NB4 (cell line): ENCODE measurements at regions not wholly inside any gene's neighbourhood (a gene's known extent, or its start where the extent isn't known, plus 50 kb on each side); places are given as distances from the start of the nearest gene placed in this dataset.

Experiments used
- DNase-seq: peaks from one replicate; pipeline ENCODE4 v3.0.0; 2010; ENCODE audit warnings: low read depth
- H3K4me3 ChIP-seq: one replicate; pipeline ENCODE4 v1.5.1; 2011; ENCODE audit warnings: mild to moderate bottlenecking, low read depth, low read length, moderate library complexity
- MYC ChIP-seq: IDR thresholded peaks from 2 replicates; pipeline ENCODE4 v1.6.1; 2011; ENCODE audit warnings: low read depth, low read length
- POLR2A ChIP-seq: IDR thresholded peaks from 2 replicates; pipeline ENCODE4 v1.6.1; 2011; ENCODE audit warnings: mild to moderate bottlenecking; ENCODE audit not compliant: insufficient read length; ENCODE audit errors: extremely low read depth
- TF ChIP-seq, protein P1 (sequence below): IDR thresholded peaks from one replicate; pipeline ENCODE4 v1.5.1; 2012; ENCODE audit warnings: low read depth, low read length
- TF ChIP-seq, protein P2 (sequence below): IDR thresholded peaks from 2 replicates; pipeline ENCODE4 v1.6.1; 2011; ENCODE audit warnings: low read depth, low read length

DNA sequence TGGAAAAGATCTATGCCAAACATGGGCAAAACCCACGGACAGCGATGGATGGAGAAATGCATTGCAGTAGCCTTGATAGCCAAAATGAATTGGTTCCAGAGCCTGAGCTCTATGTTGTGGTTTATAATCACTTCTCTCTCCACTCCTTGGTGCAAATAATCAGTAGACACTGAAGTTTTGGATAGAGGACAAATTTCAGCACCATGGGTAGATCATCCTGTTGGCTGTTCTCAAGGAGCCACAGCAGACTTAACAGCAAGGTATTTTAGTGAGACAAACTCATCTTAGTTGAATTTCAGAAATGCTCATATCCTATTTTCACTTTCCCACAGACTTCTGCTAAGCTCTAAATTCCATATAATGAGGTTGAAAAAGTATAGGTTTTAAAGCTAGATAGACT is 88.3 kb upstream of the CCL1 start:
- TF ChIP-seq, protein P1, sequence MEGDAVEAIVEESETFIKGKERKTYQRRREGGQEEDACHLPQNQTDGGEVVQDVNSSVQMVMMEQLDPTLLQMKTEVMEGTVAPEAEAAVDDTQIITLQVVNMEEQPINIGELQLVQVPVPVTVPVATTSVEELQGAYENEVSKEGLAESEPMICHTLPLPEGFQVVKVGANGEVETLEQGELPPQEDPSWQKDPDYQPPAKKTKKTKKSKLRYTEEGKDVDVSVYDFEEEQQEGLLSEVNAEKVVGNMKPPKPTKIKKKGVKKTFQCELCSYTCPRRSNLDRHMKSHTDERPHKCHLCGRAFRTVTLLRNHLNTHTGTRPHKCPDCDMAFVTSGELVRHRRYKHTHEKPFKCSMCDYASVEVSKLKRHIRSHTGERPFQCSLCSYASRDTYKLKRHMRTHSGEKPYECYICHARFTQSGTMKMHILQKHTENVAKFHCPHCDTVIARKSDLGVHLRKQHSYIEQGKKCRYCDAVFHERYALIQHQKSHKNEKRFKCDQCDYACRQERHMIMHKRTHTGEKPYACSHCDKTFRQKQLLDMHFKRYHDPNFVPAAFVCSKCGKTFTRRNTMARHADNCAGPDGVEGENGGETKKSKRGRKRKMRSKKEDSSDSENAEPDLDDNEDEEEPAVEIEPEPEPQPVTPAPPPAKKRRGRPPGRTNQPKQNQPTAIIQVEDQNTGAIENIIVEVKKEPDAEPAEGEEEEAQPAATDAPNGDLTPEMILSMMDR, result no peak
- TF ChIP-seq, protein P2, sequence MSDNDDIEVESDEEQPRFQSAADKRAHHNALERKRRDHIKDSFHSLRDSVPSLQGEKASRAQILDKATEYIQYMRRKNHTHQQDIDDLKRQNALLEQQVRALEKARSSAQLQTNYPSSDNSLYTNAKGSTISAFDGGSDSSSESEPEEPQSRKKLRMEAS, result no peak
- TF ChIP-seq MYC, result no peak
- no peak for TF ChIP-seq POLR2A
- DNase-seq, result peak; percentile 20
- H3K4me3 ChIP-seq, result no peak overlapping the region

DNA sequence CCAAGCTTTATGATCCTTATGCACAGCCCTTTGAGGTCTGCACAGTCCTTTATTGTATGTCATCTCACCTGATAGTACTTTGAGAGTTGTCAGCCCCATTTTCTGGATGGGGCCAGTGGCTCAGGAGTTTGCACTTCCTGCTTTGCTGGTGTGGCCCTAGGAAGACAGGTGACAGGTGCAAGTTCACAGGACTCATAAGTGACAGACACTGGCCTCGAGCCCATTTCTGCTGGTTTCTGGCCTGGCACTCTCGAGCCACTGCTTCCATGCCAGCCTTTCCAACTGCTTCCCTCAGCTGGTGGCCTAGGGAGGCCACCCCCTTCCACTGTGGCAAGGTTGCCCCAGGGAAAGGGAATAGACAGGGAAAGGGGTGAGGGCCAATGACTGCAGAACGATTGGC is 84.4 kb upstream of the CCL1 start:
- DNase-seq, result no peak
- TF ChIP-seq POLR2A (no peak), MYC (no peak)
- TF ChIP-seq, protein P2, result no peak
- TF ChIP-seq, protein P1, result no peak

DNA sequence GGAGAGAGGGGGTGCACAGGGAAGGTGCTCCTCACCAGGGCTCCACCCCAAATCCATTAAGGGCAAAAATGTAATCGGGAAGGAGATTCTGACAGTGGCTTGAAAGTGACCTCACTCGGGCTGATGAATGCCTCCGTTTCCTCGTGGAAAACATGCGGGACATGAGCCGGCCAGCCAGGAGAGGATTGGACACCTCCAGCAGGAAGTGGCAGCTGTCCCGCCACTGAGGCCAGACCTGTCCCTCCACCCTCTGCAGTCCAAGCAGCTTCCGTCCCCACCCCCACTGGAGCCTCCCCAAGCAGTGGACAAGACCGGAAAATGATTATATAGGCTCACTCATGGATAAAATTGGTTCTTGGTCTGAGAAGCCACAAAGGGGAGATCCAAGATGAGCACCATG is 82.1 kb upstream of the CCL1 start:
- no peak for DNase-seq
- no peak overlapping the region for H3K4me3 ChIP-seq
- TF ChIP-seq MYC, result no peak
- TF ChIP-seq, protein P2, result no peak
- TF ChIP-seq, protein P1, result no peak
- TF ChIP-seq POLR2A, result no peak

More for the DNA sequence above, 84.4 kb upstream of the CCL1 start:
- no peak overlapping the region for H3K4me3 ChIP-seq

DNA sequence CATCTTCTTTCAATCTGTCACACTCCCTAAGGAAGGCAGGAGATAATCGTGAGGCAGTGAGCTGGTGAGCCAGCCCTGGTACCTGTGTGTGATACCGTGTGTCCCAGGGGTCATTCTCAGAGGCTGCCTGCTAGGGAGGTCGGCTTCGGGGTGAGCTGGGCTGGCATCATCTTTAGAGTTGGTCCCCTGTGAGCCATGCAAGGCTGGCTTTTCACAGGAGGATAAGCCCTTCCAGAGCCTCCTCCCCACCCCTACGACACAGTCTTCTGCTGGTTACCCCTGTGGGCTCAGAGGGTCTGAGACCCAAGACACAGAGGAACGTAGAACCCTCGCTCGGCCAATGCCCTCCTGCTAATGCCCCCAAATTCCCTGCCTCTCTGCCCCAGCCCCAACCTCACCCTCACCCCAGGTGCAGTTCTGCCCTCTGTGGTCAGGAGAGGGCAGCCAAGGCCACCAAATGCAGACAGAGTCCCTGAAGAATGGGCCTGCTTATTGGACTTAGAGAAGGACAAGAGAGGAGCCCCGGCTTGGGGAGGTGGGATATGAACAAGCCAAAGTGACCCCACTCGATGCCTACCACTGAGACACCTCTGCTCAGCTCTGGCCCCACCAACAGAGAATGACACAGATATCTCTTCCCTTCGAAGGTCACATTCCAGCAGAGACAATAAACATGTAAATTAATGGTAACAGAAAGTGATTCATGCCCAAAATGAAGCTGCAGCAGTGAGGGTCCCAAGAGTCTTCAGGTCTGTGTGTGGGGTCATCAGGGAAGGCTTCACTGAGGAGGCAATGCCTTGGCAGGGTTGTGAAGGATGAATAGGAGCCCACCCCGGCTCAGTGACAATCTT is 80.8 kb upstream of the CCL1 start:
- H3K4me3 ChIP-seq, result no peak overlapping the region
- DNase-seq, result peak; percentile 45
- TF ChIP-seq MYC, result no peak
- TF ChIP-seq, protein P2, result no peak
- TF ChIP-seq POLR2A, result no peak
- TF ChIP-seq, protein P1, result peak; percentile 58

DNA sequence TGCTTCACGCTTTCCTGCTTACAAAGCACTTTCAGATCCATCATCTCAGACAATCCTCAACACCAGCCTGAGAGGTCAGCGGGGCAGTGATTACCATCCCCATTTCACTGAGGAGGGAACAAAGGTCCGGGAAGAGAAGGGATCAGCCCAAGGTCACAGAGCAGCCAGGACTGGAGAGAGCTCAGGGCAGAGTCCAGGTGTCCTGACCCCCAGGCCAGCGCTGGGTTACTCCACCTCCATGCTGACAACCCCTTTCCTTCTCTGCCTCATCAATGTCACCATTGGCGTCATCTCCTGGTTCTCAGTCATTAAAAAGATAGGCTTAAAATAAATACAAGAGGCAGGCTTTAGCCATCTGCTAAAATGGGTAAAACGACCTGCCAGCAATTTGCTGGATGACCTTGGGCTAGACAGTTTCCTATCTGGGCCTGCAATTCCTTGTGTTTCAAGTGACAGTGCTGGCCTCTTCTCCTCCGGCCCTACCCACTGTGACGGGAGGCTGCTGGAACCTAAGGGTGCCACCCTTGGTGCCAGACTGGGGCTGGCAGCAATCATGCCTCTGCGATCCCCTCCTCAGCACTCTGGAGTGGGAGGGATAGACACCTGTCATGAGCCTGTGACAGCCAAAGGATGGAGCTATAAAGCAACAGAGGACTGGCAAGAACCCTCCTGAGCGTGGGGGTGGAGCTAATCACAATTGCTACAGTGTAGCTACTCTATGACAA is 79.5 kb upstream of the CCL1 start:
- TF ChIP-seq, protein P1, result no peak
- TF ChIP-seq, protein P2, result no peak
- TF ChIP-seq POLR2A (no peak), MYC (no peak)
- no peak overlapping the region for H3K4me3 ChIP-seq
- no peak for DNase-seq
